Endothelial cell of umbilical vein (primary cell): ENCODE measurements at regions not wholly inside any gene's neighbourhood (a gene's known extent, or its start where the extent isn't known, plus 50 kb on each side); places are given as distances from the start of the nearest gene placed in this dataset.

Experiments
- BruUV-seq: library from RNA; stranded (reverse); fragments of 400-500 nt; replicated peaks from 2 replicates; lab custom pipeline; 2021; lab: Mats Ljungman, UMichigan
- CTCF ChIA-PET: fragments of 300-600, 350-600 bp; sonication (Branson Sonifier 250); formaldehyde crosslinking; loops from one replicate; lab custom pipeline; 2021; ENCODE audit warnings: antibody characterized with exemption, inconsistent platforms; lab: Charles Lee
- POLR2A ChIA-PET: fragments of 300-600, 350-600 bp; sonication (Branson Sonifier 250); formaldehyde crosslinking; loops from one replicate; lab custom pipeline; 2021; ENCODE audit warnings: antibody characterized with exemption, inconsistent platforms; lab: Charles Lee
- DNase-seq: peaks from one replicate; pipeline ENCODE4 v3.0.0-alpha.2; 2011; ENCODE audit warnings: low read depth, low spot score
- FAIRE-seq: peaks from 2 replicates; lab custom pipeline; 2011; peaks lifted over from hg19 to GRCh38; lab: Jason Lieb, UNC
- H2AFZ ChIP-seq: 2 replicates; pipeline ENCODE4 v1.6.0; 2012; ENCODE audit warnings: low read depth, low read length, control low read depth, inconsistent platforms
- H3K27ac ChIP-seq: 2 replicates; pipeline ENCODE4 v1.5.1; 2011; ENCODE audit warnings: low read depth, mild to moderate bottlenecking, control low read depth, low read length, moderate library complexity; ENCODE audit not compliant: insufficient read depth
- H3K27me3 ChIP-seq, 2 experiments: 2 replicates each; pipeline versions ENCODE4 v1.6.0 to v1.6.1; 2011; ENCODE audit warnings: low read length in 2 of 2, mixed read lengths in 1 of 2; ENCODE audit not compliant: control insufficient read depth in 2 of 2, insufficient read depth in 2 of 2
- H3K36me3 ChIP-seq, 2 experiments: 2 replicates in 1 of 2; 3 replicates in 1 of 2; pipeline ENCODE4 v1.5.1; 2011; ENCODE audit warnings: low read length in 2 of 2, mild to moderate bottlenecking in 1 of 2, moderate library complexity in 1 of 2; ENCODE audit not compliant: control insufficient read depth in 2 of 2, insufficient read depth in 2 of 2; ENCODE audit errors: extremely low read depth in 1 of 2
- H3K4me1 ChIP-seq: 3 replicates; pipeline ENCODE4 v1.5.1; 2011; ENCODE audit warnings: mild to moderate bottlenecking, low read length; ENCODE audit not compliant: control insufficient read depth, insufficient read depth; ENCODE audit errors: extremely low read depth
- H3K4me2 ChIP-seq: 2 replicates; pipeline ENCODE4 v1.6.1; 2011; ENCODE audit warnings: low read length, control low read depth, mixed read lengths; ENCODE audit not compliant: insufficient read depth
- H3K4me3 ChIP-seq, 3 experiments: fragments of 200-600 bp in 1 of 3; sonication (generic), shearing (Covaris generic) in 1 of 3; replicated peaks in 1 of 3; 2 replicates each; pipeline ENCODE4 v1.5.1; 2011 to 2016; ENCODE audit warnings: control low read depth in 3 of 3, low read length in 3 of 3, mild to moderate bottlenecking in 2 of 3, inconsistent platforms in 1 of 3, low read depth in 1 of 3, moderate library complexity in 1 of 3; ENCODE audit not compliant: insufficient read depth in 1 of 3
- H3K79me2 ChIP-seq: 2 replicates; pipeline ENCODE4 v1.6.0; 2012; ENCODE audit warnings: low read length, inconsistent platforms; ENCODE audit not compliant: control insufficient read depth, insufficient read depth
- H3K9ac ChIP-seq: replicated peaks from 2 replicates; pipeline ENCODE3; 2011; ENCODE audit warnings: low read length, control low read depth; ENCODE audit not compliant: insufficient read depth; ENCODE audit errors: extremely low read depth
- H3K9me1 ChIP-seq: replicated peaks from 3 replicates; pipeline ENCODE4 v1.6.0; 2011; ENCODE audit warnings: mild to moderate bottlenecking, low read length; ENCODE audit not compliant: control insufficient read depth, insufficient read depth; ENCODE audit errors: extremely low read depth
- H3K9me3 ChIP-seq: replicated peaks from 2 replicates; pipeline ENCODE4 v1.5.1; 2012; ENCODE audit warnings: low read length, inconsistent platforms; ENCODE audit not compliant: control insufficient read depth, insufficient read depth
- H4K20me1 ChIP-seq: replicated peaks from 2 replicates; pipeline ENCODE3; 2011; ENCODE audit warnings: mild to moderate bottlenecking, low read length; ENCODE audit not compliant: control insufficient read depth, insufficient read depth; ENCODE audit errors: extremely low read depth
- EZH2 ChIP-seq: IDR thresholded peaks from 2 replicates; pipeline ENCODE4 v1.6.1; 2012; ENCODE audit warnings: borderline replicate concordance, low read depth, mild to moderate bottlenecking, moderate library complexity, low read length, inconsistent platforms; ENCODE audit not compliant: severe bottlenecking
- FOS ChIP-seq: IDR thresholded peaks from 2 replicates; pipeline ENCODE4 v1.6.1; 2011; ENCODE audit warnings: mild to moderate bottlenecking, low read length, moderate library complexity, borderline replicate concordance; ENCODE audit not compliant: insufficient read depth
- GATA2 ChIP-seq: IDR thresholded peaks from 2 replicates; pipeline ENCODE4 v1.7.0; 2011; ENCODE audit warnings: low read depth, mild to moderate bottlenecking, moderate library complexity, mixed read lengths, low read length; ENCODE audit not compliant: insufficient read length, insufficient read depth
- JUN ChIP-seq: IDR thresholded peaks from 2 replicates; pipeline ENCODE4 v1.6.1; 2011; ENCODE audit warnings: borderline replicate concordance, low read depth; ENCODE audit not compliant: insufficient read length, insufficient read depth
- MYC ChIP-seq: IDR thresholded peaks from one replicate; pipeline ENCODE4 v1.6.1; 2011; ENCODE audit warnings: mild to moderate bottlenecking, low read depth, low read length
- POLR2A ChIP-seq: IDR thresholded peaks from 2 replicates; pipeline ENCODE4 v1.6.1; 2012; ENCODE audit warnings: low read depth, mild to moderate bottlenecking, control low read depth, low read length
- POLR2AphosphoS5 ChIP-seq: IDR thresholded peaks from 2 replicates; pipeline ENCODE4 v1.6.1; 2012; ENCODE audit warnings: low read depth, mild to moderate bottlenecking, control low read depth, low read length, moderate library complexity; ENCODE audit not compliant: insufficient read depth
- dilution Hi-C: fragments of 300-500 bp; cut with MboI; formaldehyde crosslinking; loops from one replicate; pipeline ENCODE4 v1.15.0; 2019; ENCODE audit warnings: low sequenced_read_pairs; ENCODE audit not compliant: extremely low pct_ligation_motif_present
- intact Hi-C: fragments of 100-400 bp; cut with micrococcal nuclease; formaldehyde crosslinking; loops from one replicate; pipeline ENCODE4 v1.10.0; 2022
- TF ChIP-seq, protein P1 (sequence below): IDR thresholded peaks from 2 replicates; pipeline ENCODE4 v1.6.1; 2011; ENCODE audit not compliant: insufficient read depth, insufficient read length
- TF ChIP-seq, protein P2 (sequence below), 2 donors: IDR thresholded peaks; 1 replicate in 1 of 2; 2 replicates in 1 of 2; pipeline ENCODE4 v1.5.1; 2011; ENCODE audit warnings: low read length in 2 of 2, mild to moderate bottlenecking in 2 of 2, moderate library complexity in 2 of 2, control low read depth in 1 of 2, inconsistent platforms in 1 of 2, low read depth in 1 of 2; ENCODE audit not compliant: insufficient read depth in 1 of 2; ENCODE audit errors: extremely low read depth in 1 of 2

DNA sequence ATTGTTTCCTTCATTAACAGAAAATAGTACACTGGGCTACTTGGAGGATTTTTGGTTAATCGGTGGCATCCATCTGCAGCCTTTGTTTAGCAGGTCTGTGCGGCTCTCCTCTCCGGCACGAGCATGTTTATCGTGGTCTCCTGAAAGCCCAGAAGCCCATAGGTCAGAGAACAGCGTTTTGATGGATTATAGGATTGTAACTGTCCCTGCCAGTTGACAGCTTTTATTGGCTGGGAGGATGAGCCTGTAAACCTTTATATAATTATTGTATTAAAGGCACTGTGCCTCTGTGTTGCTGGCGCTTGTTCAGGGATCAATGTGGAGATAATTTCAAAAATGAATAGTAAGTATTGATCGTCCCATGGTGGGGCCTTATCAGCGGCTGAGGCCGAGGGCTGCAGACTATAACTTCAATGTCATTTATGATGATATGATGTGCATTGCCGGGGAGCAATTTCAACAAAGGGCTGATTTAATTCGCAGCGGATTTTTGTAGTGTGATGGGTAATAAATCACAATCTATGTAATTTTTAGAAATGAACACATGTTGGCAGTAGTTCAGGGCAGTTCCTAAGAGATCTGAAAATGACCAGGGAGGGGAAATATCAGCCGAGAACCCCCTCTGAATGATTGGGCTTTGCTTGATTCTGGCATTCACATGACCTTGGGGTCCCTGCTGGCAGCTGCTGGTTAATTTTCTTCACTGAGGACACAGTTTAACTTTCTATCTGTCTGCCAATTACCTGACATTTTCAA lies 736.1 kb downstream of the GALR1 start:
- Histone ChIP-seq H3K4me2 (no peak overlapping the region), H4K20me1 (no peaks in the 10 kb centered on the region), H3K27me3 (no peaks in the 10 kb centered on the region), H3K9me3 (peaks cover 7% of the 10 kb centered on the region), H3K4me3 (no peak overlapping the region), H3K4me1 (no peaks in the 10 kb centered on the region), H3K9ac (no peak overlapping the region), H3K9me1 (no peaks in the 10 kb centered on the region), H3K27ac (no peak overlapping the region), H3K79me2 (no peaks in the 10 kb centered on the region), H3K36me3 (no peaks in the 10 kb centered on the region), H2AFZ (no peak overlapping the region)
- ChIA-PET CTCF (no interaction called here), POLR2A (no interaction called here)
- no TSS peak for BruUV-seq
- intact Hi-C loops (no loop called here), dilution Hi-C loops (no loop called here)
- TF ChIP-seq EZH2 (no peak), FOS (no peak)
- FAIRE-seq (no peak), DNase-seq (no peak)

DNA sequence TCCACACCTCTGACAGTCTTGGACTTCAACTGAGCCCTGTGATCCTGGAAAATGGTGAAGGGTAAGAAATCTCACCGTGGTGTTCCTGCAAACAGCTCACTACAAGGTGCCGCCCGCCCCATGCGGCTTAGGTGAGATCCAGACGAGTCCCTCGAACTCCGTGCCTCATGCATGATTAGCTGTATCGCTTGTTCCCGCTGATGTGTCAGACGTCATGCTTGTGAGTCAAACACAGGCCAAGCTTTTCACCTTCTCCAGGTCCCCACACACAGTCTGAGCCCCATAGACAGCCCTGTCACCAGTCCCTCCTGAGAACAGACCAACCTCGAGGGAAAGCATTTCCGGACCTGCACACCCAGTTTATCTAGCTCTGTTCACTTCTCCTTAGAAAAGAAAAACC lies 740.5 kb downstream of the GALR1 start:
- Histone ChIP-seq H3K9me1 (no peaks in the 10 kb centered on the region), H3K36me3 (no peaks in the 10 kb centered on the region), H3K4me3 (no peak overlapping the region), H3K9me3 (peaks cover 4% of the 10 kb centered on the region), H2AFZ (no peak overlapping the region), H3K27me3 (no peaks in the 10 kb centered on the region), H4K20me1 (no peaks in the 10 kb centered on the region), H3K4me1 (no peaks in the 10 kb centered on the region), H3K4me2 (no peak overlapping the region), H3K27ac (no peak overlapping the region), H3K79me2 (no peaks in the 10 kb centered on the region), H3K9ac (no peak overlapping the region)
- dilution Hi-C loops (no loop called here), intact Hi-C loops (no loop called here)
- FAIRE-seq (no peak), DNase-seq (no peak)
- no TSS peak for BruUV-seq
- CTCF ChIA-PET, result no interaction called here
- TF ChIP-seq, protein P1, sequence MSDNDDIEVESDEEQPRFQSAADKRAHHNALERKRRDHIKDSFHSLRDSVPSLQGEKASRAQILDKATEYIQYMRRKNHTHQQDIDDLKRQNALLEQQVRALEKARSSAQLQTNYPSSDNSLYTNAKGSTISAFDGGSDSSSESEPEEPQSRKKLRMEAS, result no peak
- TF ChIP-seq JUN, result no peak
- no peak for TF ChIP-seq FOS
- TF ChIP-seq MYC, result no peak
- TF ChIP-seq, protein P2, sequence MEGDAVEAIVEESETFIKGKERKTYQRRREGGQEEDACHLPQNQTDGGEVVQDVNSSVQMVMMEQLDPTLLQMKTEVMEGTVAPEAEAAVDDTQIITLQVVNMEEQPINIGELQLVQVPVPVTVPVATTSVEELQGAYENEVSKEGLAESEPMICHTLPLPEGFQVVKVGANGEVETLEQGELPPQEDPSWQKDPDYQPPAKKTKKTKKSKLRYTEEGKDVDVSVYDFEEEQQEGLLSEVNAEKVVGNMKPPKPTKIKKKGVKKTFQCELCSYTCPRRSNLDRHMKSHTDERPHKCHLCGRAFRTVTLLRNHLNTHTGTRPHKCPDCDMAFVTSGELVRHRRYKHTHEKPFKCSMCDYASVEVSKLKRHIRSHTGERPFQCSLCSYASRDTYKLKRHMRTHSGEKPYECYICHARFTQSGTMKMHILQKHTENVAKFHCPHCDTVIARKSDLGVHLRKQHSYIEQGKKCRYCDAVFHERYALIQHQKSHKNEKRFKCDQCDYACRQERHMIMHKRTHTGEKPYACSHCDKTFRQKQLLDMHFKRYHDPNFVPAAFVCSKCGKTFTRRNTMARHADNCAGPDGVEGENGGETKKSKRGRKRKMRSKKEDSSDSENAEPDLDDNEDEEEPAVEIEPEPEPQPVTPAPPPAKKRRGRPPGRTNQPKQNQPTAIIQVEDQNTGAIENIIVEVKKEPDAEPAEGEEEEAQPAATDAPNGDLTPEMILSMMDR (IDR thresholded peaks at IDR 0.05; ENCODE audit: extremely low read depth in 1 of 2, insufficient read depth in 1 of 2, low read depth in 1 of 2, low read length in 2 of 2), result no peak
- no peak for TF ChIP-seq POLR2A
- TF ChIP-seq GATA2, result no peak
- no peak for TF ChIP-seq EZH2
- no peak for TF ChIP-seq POLR2AphosphoS5
- POLR2A ChIA-PET, result no interaction called here
